ENCODE measurements at regions not wholly inside any gene's neighbourhood (a gene's known extent, or its start where the extent isn't known, plus 50 kb on each side); places are given as distances from the start of the nearest gene placed in this dataset.

DNA sequence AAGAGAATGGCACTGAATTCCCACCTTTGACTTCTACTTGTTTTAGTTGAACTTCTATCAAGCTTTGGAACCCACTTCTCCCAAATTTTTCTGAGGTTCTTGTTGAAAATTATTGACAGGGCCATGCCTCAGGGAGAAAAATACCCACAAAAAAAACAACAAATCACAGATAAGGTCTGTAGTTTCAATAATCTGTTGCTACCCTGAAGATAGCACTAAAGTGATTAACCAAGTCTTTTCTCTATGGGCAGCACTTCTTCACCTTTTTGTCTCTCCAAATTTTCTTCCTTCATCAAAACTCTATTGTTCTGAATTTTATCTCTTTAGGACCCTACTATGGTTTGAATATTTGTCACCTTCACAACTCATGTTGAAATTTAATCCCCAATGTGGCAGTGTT lies 154.3 kb upstream of the FGF10 start:
- TF ChIP-seq CTCF (IDR thresholded peaks at IDR 0.05; ENCODE audit: control insufficient read depth, insufficient read depth, low read depth, low read length, missing control alignments) = no peak
- DNase-seq (ENCODE audit: low read depth) = no peak
- no peak overlapping the region for H3K4me3 ChIP-seq (ENCODE audit: control insufficient read depth, low read depth, low read length)

DNA sequence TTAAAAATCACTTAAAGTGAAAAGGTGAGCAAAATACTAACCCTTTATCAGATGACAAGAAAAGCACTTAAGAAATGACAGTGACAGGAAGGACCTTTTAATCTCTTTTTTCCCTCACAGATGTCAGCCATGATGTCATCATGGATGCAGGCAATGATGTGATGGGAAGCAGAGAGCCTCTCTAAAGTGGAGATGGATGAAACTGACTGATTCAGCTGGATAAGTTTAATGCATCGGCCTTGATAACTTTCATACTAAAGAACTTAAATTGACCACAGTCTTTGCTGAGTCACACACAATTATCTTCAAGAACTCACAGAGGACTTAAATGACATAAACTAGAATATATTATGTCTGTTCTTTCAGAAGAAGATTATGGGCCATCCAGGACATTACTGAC lies 153.2 kb upstream of the FGF10 start:
- no peak for TF ChIP-seq CTCF (IDR thresholded peaks at IDR 0.05; ENCODE audit: control insufficient read depth, insufficient read depth, low read depth, low read length, missing control alignments)
- H3K4me3 ChIP-seq (ENCODE audit: control insufficient read depth, low read depth, low read length) = no peak overlapping the region
- no peak for DNase-seq (ENCODE audit: low read depth)

- no peak for DNase-seq (ENCODE audit: low read depth)
- H3K4me3 ChIP-seq (ENCODE audit: control insufficient read depth, low read depth, low read length) = no peak overlapping the region
- TF ChIP-seq CTCF (IDR thresholded peaks at IDR 0.05; ENCODE audit: control insufficient read depth, insufficient read depth, low read depth, low read length, missing control alignments) = no peak
Measured at GRCh38 chr5:44539602-44539919, 150.3 kb upstream of the FGF10 start.

DNA sequence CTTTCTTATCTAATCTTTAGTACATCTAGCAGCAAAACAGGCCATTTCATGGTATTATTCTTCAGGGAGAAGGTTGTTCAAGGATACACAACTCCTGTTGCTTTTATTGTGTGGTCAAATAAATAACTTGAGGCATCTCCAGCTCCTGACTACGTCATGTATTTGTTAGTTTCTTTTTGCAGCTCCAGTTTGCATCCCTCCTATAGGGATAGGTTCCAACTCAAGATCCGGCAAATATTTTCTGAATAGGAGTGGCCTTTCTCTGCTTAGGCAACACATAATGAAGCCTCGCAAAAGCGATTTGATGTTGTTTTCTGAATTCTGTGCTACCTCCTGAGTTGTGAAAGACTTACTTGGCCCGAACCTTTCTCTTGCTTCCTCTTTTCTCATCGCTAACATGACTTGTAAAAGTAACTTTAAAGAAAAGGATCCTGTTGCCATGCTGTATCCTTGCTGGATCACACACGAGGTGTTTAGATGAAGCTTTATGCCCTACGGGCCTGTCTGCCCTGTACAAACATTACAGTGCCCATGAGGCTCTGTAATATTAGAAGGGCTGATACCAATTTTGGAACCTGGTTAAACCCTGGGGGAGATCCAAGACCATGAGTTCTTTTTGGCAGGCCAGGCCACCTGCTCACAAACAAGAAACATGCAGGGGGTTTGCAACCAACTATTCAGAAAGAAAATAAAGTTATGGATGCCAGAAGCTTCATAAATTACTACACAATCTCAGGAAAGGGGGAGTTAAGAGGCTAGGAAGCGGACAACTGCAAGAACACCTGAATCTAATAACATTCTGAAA lies 149.8 kb upstream of the FGF10 start:
- no peak overlapping the region for H3K4me3 ChIP-seq (ENCODE audit: control insufficient read depth, low read depth, low read length)
- no peak for DNase-seq (ENCODE audit: low read depth)
- no peak for TF ChIP-seq CTCF (IDR thresholded peaks at IDR 0.05; ENCODE audit: control insufficient read depth, insufficient read depth, low read depth, low read length, missing control alignments)

- H3K4me3 ChIP-seq (ENCODE audit: control insufficient read depth, low read depth, low read length) = no peak overlapping the region
- TF ChIP-seq CTCF (IDR thresholded peaks at IDR 0.05; ENCODE audit: control insufficient read depth, insufficient read depth, low read depth, low read length, missing control alignments) = peak; percentile 62
- DNase-seq (ENCODE audit: low read depth) = peak; percentile 1
Measured at GRCh38 chr5:44536650-44537260, 147.5 kb upstream of the FGF10 start.

DNA sequence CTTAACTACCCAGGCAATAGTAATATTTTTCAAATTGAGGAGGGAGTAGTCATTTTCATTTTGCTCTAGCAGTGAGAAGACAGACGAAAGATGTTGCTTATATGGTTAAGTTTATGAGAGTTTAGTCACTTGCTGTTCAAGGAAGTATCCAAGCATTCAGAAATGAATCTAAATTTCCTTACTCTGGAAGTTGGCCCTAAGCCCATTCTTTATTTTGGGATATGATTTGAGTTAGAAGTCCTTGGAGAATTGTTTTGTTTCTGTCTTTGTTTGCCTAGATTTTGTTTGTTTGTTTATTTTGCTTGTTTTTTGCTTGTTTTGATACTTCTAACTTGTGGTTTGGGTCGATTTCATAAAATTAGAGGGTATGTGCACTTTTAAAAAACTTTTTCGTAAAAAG lies 146.4 kb upstream of the FGF10 start:
- H3K4me3 ChIP-seq (ENCODE audit: control insufficient read depth, low read depth, low read length) = no peak overlapping the region
- TF ChIP-seq CTCF (IDR thresholded peaks at IDR 0.05; ENCODE audit: control insufficient read depth, insufficient read depth, low read depth, low read length, missing control alignments) = no peak
- DNase-seq (ENCODE audit: low read depth) = no peak

Data from AG09309 (cell line).